GM12864 (cell line): ENCODE measurements at regions not wholly inside any gene's neighbourhood (a gene's known extent, or its start where the extent isn't known, plus 50 kb on each side); places are given as distances from the start of the nearest gene placed in this dataset.

ENCODE experiments used
- DNase-seq: peaks from one replicate; pipeline ENCODE4 v3.0.0-alpha.2; 2011; ENCODE audit warnings: low read depth
- H3K4me3 ChIP-seq: 2 replicates; pipeline ENCODE4 v1.5.1; 2011; ENCODE audit warnings: mild to moderate bottlenecking, low read depth, low read length, control low read depth
- TF ChIP-seq, protein P1 (sequence below): IDR thresholded peaks from 2 replicates; pipeline ENCODE4 v1.5.1; 2011; ENCODE audit warnings: low read depth, mild to moderate bottlenecking, moderate library complexity, low read length, control low read depth, inconsistent platforms; ENCODE audit errors: missing control alignments

DNA sequence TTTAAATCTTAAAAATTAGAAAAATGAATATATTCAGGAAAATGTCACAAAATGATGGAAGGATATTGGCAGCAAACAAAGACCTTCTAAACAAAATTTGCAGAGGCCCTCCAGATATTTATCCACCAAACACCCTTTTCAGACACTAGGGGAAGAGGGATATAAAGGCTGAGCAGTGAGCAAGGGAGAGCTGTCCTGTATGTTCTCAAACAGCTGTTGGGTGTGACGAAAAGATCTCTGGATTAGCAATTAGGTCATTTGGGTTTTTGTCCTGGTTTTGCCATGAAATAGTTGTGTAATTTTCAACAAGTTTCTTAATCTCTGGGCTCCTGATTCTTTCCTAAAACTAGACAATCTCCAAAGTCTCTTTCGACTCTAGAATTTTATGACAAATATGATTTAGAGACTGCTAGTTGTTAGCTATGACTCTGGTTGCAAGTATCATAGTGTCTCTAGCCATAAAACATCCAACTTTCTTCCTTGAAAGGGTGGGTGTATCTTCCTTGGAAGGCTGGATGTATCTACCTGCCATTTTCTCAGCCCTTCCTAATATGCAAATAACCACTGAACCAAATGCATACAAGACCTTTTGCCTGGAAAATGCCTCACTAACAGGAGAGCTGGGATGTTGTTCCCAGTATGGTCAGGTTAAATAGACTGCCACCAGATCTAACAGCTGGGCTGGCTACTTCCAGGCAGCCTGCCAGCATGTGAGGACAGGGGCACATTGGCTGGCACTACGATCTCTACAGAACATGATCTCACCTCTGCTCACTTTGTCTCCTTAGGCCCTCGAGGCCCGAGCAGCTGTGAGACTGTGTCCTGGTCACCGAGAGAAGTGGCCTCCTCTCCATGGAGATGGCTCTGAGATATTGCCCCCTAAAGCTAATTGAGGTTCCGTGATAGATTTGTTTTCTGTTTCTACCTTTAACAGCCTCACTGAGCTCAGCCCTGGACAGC is 225.5 kb upstream of the JADE1 start:
- no peak overlapping the region for H3K4me3 ChIP-seq
- TF ChIP-seq, protein P1, sequence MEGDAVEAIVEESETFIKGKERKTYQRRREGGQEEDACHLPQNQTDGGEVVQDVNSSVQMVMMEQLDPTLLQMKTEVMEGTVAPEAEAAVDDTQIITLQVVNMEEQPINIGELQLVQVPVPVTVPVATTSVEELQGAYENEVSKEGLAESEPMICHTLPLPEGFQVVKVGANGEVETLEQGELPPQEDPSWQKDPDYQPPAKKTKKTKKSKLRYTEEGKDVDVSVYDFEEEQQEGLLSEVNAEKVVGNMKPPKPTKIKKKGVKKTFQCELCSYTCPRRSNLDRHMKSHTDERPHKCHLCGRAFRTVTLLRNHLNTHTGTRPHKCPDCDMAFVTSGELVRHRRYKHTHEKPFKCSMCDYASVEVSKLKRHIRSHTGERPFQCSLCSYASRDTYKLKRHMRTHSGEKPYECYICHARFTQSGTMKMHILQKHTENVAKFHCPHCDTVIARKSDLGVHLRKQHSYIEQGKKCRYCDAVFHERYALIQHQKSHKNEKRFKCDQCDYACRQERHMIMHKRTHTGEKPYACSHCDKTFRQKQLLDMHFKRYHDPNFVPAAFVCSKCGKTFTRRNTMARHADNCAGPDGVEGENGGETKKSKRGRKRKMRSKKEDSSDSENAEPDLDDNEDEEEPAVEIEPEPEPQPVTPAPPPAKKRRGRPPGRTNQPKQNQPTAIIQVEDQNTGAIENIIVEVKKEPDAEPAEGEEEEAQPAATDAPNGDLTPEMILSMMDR: no peak
- no peak for DNase-seq

DNA sequence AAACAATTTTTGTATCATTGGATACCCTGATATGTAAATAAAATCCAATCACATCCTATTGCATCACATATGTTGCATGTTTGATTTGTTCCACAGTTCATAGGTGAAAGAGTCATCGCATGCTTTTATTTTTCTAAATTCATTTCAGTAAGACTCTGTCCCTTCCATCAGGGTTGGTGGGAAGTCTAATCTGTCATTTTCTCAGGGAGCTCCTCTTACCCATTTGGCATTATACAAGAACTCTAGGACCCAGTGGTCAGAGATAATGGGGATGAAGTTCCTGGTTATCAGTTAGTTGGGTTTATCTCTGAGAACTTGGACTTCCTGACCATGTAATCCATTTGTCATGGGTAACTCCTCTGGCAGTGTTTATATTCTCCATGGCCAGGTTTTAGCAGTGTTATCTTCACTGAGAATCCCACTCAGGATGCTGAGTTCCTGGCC is 227.1 kb upstream of the JADE1 start:
- TF ChIP-seq, protein P1: no peak
- DNase-seq: no peak

DNA sequence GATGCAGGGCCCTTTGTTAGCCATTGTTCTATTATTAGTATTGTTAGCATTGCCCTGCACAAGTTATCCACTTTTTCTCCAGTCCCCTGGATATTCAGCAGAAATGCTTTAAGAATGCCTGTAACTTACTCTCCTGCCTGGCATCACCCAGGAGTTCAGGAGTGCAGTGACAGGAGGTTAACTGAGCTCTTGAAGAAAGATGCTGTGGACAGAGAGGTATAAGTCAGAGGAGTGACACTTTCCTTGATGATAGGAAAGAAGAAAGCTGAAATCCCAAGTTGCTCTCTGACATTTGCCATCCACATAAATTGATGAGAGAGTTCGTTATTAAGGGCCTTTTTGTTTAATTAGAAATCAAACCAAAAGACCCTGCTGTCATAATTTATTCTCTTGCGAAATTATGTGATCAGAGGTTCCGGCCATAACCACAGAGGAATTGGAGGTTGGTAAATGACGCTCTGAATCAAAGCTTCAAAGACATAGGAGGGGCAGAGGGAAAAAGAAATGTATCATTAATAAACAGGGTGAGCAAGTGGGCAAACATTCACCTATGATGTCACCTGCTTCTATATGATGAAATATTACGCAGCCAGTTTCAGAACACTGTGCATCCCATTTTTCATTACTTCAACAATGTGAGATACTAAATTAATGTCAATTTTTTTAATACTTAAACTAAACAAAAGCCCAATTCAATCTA is 230.2 kb upstream of the JADE1 start:
- no peak for DNase-seq
- H3K4me3 ChIP-seq: no peak overlapping the region
- TF ChIP-seq, protein P1: no peak

More for the DNA sequence above, 227.1 kb upstream of the JADE1 start:
- no peak overlapping the region for H3K4me3 ChIP-seq

DNA sequence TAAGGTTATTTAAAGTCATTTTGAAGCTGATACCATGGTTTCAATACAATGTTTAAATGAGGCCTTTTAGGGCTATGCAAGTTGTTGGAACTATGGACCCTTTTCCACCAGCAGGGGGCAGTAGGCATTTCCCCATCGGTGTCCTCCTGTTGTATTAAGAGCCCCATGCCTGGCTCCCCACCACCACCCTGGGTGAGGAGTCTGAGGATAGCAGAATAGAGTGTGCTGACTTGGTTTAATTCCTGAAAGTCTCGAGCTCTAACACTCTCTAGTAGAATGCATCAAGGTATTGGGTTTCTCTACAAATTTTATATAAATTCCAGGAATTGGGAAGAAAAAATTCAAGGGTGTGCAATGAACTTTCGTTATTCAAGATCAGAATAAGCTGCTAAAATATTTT is 234.8 kb upstream of the JADE1 start:
- no peak overlapping the region for H3K4me3 ChIP-seq
- TF ChIP-seq, protein P1: peak; percentile 76
- DNase-seq: peak; percentile 53

DNA sequence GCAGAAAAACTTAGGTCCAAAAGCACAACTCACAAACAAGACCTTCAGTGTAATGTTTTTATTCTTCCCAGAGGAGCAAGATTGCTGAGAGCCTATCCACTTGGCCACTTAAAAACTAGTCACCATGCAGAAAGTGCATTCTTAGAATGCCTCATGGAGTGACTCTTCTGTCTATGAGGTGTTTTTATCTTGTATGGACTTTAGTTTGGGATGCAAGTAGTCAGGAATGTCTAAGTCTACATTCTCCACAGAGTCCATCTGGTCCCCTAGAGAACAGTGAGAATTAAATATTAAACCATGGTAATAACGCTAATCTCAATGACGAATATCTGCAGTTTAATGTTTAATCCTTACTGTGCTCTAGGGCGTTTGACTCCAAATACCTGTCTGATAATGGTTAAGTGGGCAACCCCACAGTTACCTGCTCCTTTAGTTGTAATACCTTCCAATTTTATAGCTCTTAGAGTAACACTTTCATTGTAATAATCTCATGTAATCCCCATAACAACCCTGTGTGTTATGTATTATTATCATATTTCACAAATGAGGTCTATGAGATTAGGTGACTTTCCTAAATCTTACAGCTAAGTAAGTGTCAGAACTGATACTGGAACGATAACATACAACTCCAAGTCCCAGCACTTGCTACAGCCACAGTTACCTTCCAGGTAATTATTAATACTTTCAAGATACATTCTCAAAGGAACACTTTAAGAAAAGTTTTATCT is 235.6 kb upstream of the JADE1 start:
- H3K4me3 ChIP-seq: no peak overlapping the region
- TF ChIP-seq, protein P1: no peak
- DNase-seq: no peak

DNA sequence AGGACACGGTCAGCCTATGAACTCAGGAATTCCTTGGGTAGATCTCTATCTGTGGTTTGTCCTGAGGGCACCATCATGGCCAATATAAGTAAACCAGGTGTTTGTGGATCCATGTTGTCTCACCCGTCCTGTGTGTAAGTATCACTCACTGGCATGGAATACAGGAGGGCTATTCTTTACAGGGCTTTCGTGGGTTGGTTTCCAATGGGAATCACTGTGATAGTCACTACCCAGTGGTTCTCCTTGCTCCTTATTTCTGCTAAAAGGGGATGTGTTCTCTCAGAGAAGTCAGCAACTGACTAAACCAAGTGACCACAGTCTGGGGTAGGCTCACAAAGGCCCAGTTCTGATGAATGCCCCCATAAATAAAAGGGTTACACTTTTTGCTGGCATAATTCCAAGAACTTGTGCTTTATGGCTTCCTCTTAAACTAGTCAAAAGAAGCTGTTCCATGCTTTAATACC is 236.7 kb upstream of the JADE1 start:
- DNase-seq: no peak
- TF ChIP-seq, protein P1: no peak

More for the DNA sequence above, 236.7 kb upstream of the JADE1 start:
- no peak overlapping the region for H3K4me3 ChIP-seq
